NCI-H446 (cell line): ENCODE measurements at regions not wholly inside any gene's neighbourhood (a gene's known extent, or its start where the extent isn't known, plus 50 kb on each side); places are given as distances from the start of the nearest gene placed in this dataset.
"Not testable (repeated sequence)": the region's sequence is repeated elsewhere in the genome, so short reads cannot be mapped to it uniquely, and the experiment has no call there.

ENCODE experiments used
- DNase-seq, 2 experiments: peaks; one replicate each; lab custom pipeline; 2025; lab: John Stamatoyannopoulos, UW

- DNase-seq = no peak
Measured at GRCh38 chrX:39047174-39047573, 245.9 kb downstream of the MID1IP1 start.

- DNase-seq = no peak
Measured at GRCh38 chrX:39049975-39050374, 248.7 kb downstream of the MID1IP1 start.

- DNase-seq = no peak
Measured at GRCh38 chrX:39050427-39050826, 249.2 kb downstream of the MID1IP1 start.

GRCh38 chrX:39052751-39053150, 251.5 kb downstream of the MID1IP1 start:
- no peak for DNase-seq

GRCh38 chrX:39058724-39059123, 257.5 kb downstream of the MID1IP1 start:
- no peak for DNase-seq

GRCh38 chrX:39059866-39060265, 258.6 kb downstream of the MID1IP1 start:
- no peak for DNase-seq

- DNase-seq = no peak
Measured at GRCh38 chrX:39063037-39063436, 261.8 kb downstream of the MID1IP1 start.

GRCh38 chrX:39063702-39064101, 262.4 kb downstream of the MID1IP1 start:
- DNase-seq = no peak

GRCh38 chrX:39065051-39065871, 264.0 kb downstream of the MID1IP1 start:
- peak; percentile 25 to 48 for DNase-seq

GRCh38 chrX:39067866-39068265, 266.6 kb downstream of the MID1IP1 start:
- no peak for DNase-seq

GRCh38 chrX:39068634-39069033, 267.4 kb downstream of the MID1IP1 start:
- not testable (repeated sequence) for DNase-seq

GRCh38 chrX:39070009-39070408, 268.8 kb downstream of the MID1IP1 start:
- DNase-seq = no peak

- no peak for DNase-seq
Measured at GRCh38 chrX:39073131-39073530, 271.9 kb downstream of the MID1IP1 start.

GRCh38 chrX:39096599-39096998, 295.3 kb downstream of the MID1IP1 start:
- DNase-seq = no peak

GRCh38 chrX:39104745-39105144, 303.5 kb downstream of the MID1IP1 start:
- DNase-seq = no peak

- peak in 1 of 2 experiments; percentile 1 for DNase-seq
Measured at GRCh38 chrX:39112143-39112542, 310.9 kb downstream of the MID1IP1 start.

GRCh38 chrX:39115166-39115565, 313.9 kb downstream of the MID1IP1 start:
- DNase-seq = no peak

- DNase-seq = no peak
Measured at GRCh38 chrX:39117101-39117500, 315.8 kb downstream of the MID1IP1 start.

- no peak for DNase-seq
Measured at GRCh38 chrX:39121903-39122302, 320.6 kb downstream of the MID1IP1 start.

GRCh38 chrX:39125834-39126233, 324.6 kb downstream of the MID1IP1 start:
- peak in 1 of 2 experiments; percentile 15 for DNase-seq

- no peak for DNase-seq
Measured at GRCh38 chrX:39133971-39134370, 332.7 kb downstream of the MID1IP1 start.

- DNase-seq = no peak
Measured at GRCh38 chrX:39137363-39137954, 336.2 kb downstream of the MID1IP1 start.

- no peak for DNase-seq
Measured at GRCh38 chrX:39140581-39140980, 339.3 kb downstream of the MID1IP1 start.

- no peak for DNase-seq
Measured at GRCh38 chrX:39144323-39144722, 343.1 kb downstream of the MID1IP1 start.
